Endothelial cell of umbilical vein (primary cell): ENCODE measurements at regions not wholly inside any gene's neighbourhood (a gene's known extent, or its start where the extent isn't known, plus 50 kb on each side); places are given as distances from the start of the nearest gene placed in this dataset.

Experiments
- BruUV-seq: library from RNA; stranded (reverse); fragments of 400-500 nt; replicated peaks from 2 replicates; lab custom pipeline; 2021; lab: Mats Ljungman, UMichigan
- CTCF ChIA-PET: fragments of 300-600, 350-600 bp; sonication (Branson Sonifier 250); formaldehyde crosslinking; loops from one replicate; lab custom pipeline; 2021; ENCODE audit warnings: antibody characterized with exemption, inconsistent platforms; lab: Charles Lee
- POLR2A ChIA-PET: fragments of 300-600, 350-600 bp; sonication (Branson Sonifier 250); formaldehyde crosslinking; loops from one replicate; lab custom pipeline; 2021; ENCODE audit warnings: antibody characterized with exemption, inconsistent platforms; lab: Charles Lee
- DNase-seq: peaks from one replicate; pipeline ENCODE4 v3.0.0-alpha.2; 2011; ENCODE audit warnings: low read depth, low spot score
- FAIRE-seq: peaks from 2 replicates; lab custom pipeline; 2011; peaks lifted over from hg19 to GRCh38; lab: Jason Lieb, UNC
- H2AFZ ChIP-seq: 2 replicates; pipeline ENCODE4 v1.6.0; 2012; ENCODE audit warnings: low read depth, low read length, control low read depth, inconsistent platforms
- H3K27ac ChIP-seq: 2 replicates; pipeline ENCODE4 v1.5.1; 2011; ENCODE audit warnings: low read depth, mild to moderate bottlenecking, control low read depth, low read length, moderate library complexity; ENCODE audit not compliant: insufficient read depth
- H3K27me3 ChIP-seq, 2 experiments: 2 replicates each; pipeline versions ENCODE4 v1.6.0 to v1.6.1; 2011; ENCODE audit warnings: low read length in 2 of 2, mixed read lengths in 1 of 2; ENCODE audit not compliant: control insufficient read depth in 2 of 2, insufficient read depth in 2 of 2
- H3K36me3 ChIP-seq, 2 experiments: 2 replicates in 1 of 2; 3 replicates in 1 of 2; pipeline ENCODE4 v1.5.1; 2011; ENCODE audit warnings: low read length in 2 of 2, mild to moderate bottlenecking in 1 of 2, moderate library complexity in 1 of 2; ENCODE audit not compliant: control insufficient read depth in 2 of 2, insufficient read depth in 2 of 2; ENCODE audit errors: extremely low read depth in 1 of 2
- H3K4me1 ChIP-seq: 3 replicates; pipeline ENCODE4 v1.5.1; 2011; ENCODE audit warnings: mild to moderate bottlenecking, low read length; ENCODE audit not compliant: control insufficient read depth, insufficient read depth; ENCODE audit errors: extremely low read depth
- H3K4me2 ChIP-seq: 2 replicates; pipeline ENCODE4 v1.6.1; 2011; ENCODE audit warnings: low read length, control low read depth, mixed read lengths; ENCODE audit not compliant: insufficient read depth
- H3K4me3 ChIP-seq, 3 experiments: fragments of 200-600 bp in 1 of 3; sonication (generic), shearing (Covaris generic) in 1 of 3; replicated peaks in 1 of 3; 2 replicates each; pipeline ENCODE4 v1.5.1; 2011 to 2016; ENCODE audit warnings: control low read depth in 3 of 3, low read length in 3 of 3, mild to moderate bottlenecking in 2 of 3, inconsistent platforms in 1 of 3, low read depth in 1 of 3, moderate library complexity in 1 of 3; ENCODE audit not compliant: insufficient read depth in 1 of 3
- H3K79me2 ChIP-seq: 2 replicates; pipeline ENCODE4 v1.6.0; 2012; ENCODE audit warnings: low read length, inconsistent platforms; ENCODE audit not compliant: control insufficient read depth, insufficient read depth
- H3K9ac ChIP-seq: replicated peaks from 2 replicates; pipeline ENCODE3; 2011; ENCODE audit warnings: low read length, control low read depth; ENCODE audit not compliant: insufficient read depth; ENCODE audit errors: extremely low read depth
- H3K9me1 ChIP-seq: replicated peaks from 3 replicates; pipeline ENCODE4 v1.6.0; 2011; ENCODE audit warnings: mild to moderate bottlenecking, low read length; ENCODE audit not compliant: control insufficient read depth, insufficient read depth; ENCODE audit errors: extremely low read depth
- H3K9me3 ChIP-seq: replicated peaks from 2 replicates; pipeline ENCODE4 v1.5.1; 2012; ENCODE audit warnings: low read length, inconsistent platforms; ENCODE audit not compliant: control insufficient read depth, insufficient read depth
- H4K20me1 ChIP-seq: replicated peaks from 2 replicates; pipeline ENCODE3; 2011; ENCODE audit warnings: mild to moderate bottlenecking, low read length; ENCODE audit not compliant: control insufficient read depth, insufficient read depth; ENCODE audit errors: extremely low read depth
- EZH2 ChIP-seq: IDR thresholded peaks from 2 replicates; pipeline ENCODE4 v1.6.1; 2012; ENCODE audit warnings: borderline replicate concordance, low read depth, mild to moderate bottlenecking, moderate library complexity, low read length, inconsistent platforms; ENCODE audit not compliant: severe bottlenecking
- FOS ChIP-seq: IDR thresholded peaks from 2 replicates; pipeline ENCODE4 v1.6.1; 2011; ENCODE audit warnings: mild to moderate bottlenecking, low read length, moderate library complexity, borderline replicate concordance; ENCODE audit not compliant: insufficient read depth
- GATA2 ChIP-seq: IDR thresholded peaks from 2 replicates; pipeline ENCODE4 v1.7.0; 2011; ENCODE audit warnings: low read depth, mild to moderate bottlenecking, moderate library complexity, mixed read lengths, low read length; ENCODE audit not compliant: insufficient read length, insufficient read depth
- JUN ChIP-seq: IDR thresholded peaks from 2 replicates; pipeline ENCODE4 v1.6.1; 2011; ENCODE audit warnings: borderline replicate concordance, low read depth; ENCODE audit not compliant: insufficient read length, insufficient read depth
- MYC ChIP-seq: IDR thresholded peaks from one replicate; pipeline ENCODE4 v1.6.1; 2011; ENCODE audit warnings: mild to moderate bottlenecking, low read depth, low read length
- POLR2A ChIP-seq: IDR thresholded peaks from 2 replicates; pipeline ENCODE4 v1.6.1; 2012; ENCODE audit warnings: low read depth, mild to moderate bottlenecking, control low read depth, low read length
- POLR2AphosphoS5 ChIP-seq: IDR thresholded peaks from 2 replicates; pipeline ENCODE4 v1.6.1; 2012; ENCODE audit warnings: low read depth, mild to moderate bottlenecking, control low read depth, low read length, moderate library complexity; ENCODE audit not compliant: insufficient read depth
- dilution Hi-C: fragments of 300-500 bp; cut with MboI; formaldehyde crosslinking; loops from one replicate; pipeline ENCODE4 v1.15.0; 2019; ENCODE audit warnings: low sequenced_read_pairs; ENCODE audit not compliant: extremely low pct_ligation_motif_present
- intact Hi-C: fragments of 100-400 bp; cut with micrococcal nuclease; formaldehyde crosslinking; loops from one replicate; pipeline ENCODE4 v1.10.0; 2022
- TF ChIP-seq, protein P1 (sequence below), 2 donors: IDR thresholded peaks; 1 replicate in 1 of 2; 2 replicates in 1 of 2; pipeline ENCODE4 v1.5.1; 2011; ENCODE audit warnings: low read length in 2 of 2, mild to moderate bottlenecking in 2 of 2, moderate library complexity in 2 of 2, control low read depth in 1 of 2, inconsistent platforms in 1 of 2, low read depth in 1 of 2; ENCODE audit not compliant: insufficient read depth in 1 of 2; ENCODE audit errors: extremely low read depth in 1 of 2
- TF ChIP-seq, protein P2 (sequence below): IDR thresholded peaks from 2 replicates; pipeline ENCODE4 v1.6.1; 2011; ENCODE audit not compliant: insufficient read depth, insufficient read length

GRCh38 chr2:145797692-145798091 lies 1277.8 kb upstream of the ZEB2 start:
- dilution Hi-C loops, result no loop called here
- H3K4me1 ChIP-seq, result peaks cover 15% of the 10 kb centered on the region
- H3K36me3 ChIP-seq, result no peaks in the 10 kb centered on the region
- no peak overlapping the region for H3K4me3 ChIP-seq
- H3K9me1 ChIP-seq, result no peaks in the 10 kb centered on the region
- peak; percentile 95 for TF ChIP-seq GATA2
- peak; percentile 93 for TF ChIP-seq FOS
- peak; percentile 45 for TF ChIP-seq POLR2AphosphoS5
- no peak for TF ChIP-seq MYC
- peak; percentile 64 for TF ChIP-seq JUN
- TF ChIP-seq POLR2A, result no peak
- intact Hi-C loops, result no loop called here
- no peaks in the 10 kb centered on the region for H3K9me3 ChIP-seq
- no TSS peak for BruUV-seq
- H2AFZ ChIP-seq, result no peak overlapping the region
- FAIRE-seq (peak; percentile 93), DNase-seq (peak; percentile 49)
- ChIA-PET POLR2A (no interaction called here), CTCF (no interaction called here)
- H3K9ac ChIP-seq, result no peak overlapping the region
- no peak overlapping the region for H3K27ac ChIP-seq
- no peaks in the 10 kb centered on the region for H3K27me3 ChIP-seq
- H3K79me2 ChIP-seq, result no peaks in the 10 kb centered on the region
- H4K20me1 ChIP-seq, result no peaks in the 10 kb centered on the region
- peak overlapping the region; percentile 42 for H3K4me2 ChIP-seq

- Histone ChIP-seq H3K27ac (no peak overlapping the region), H2AFZ (no peak overlapping the region), H3K4me2 (no peak overlapping the region), H3K36me3 (no peaks in the 10 kb centered on the region), H4K20me1 (no peaks in the 10 kb centered on the region), H3K79me2 (no peaks in the 10 kb centered on the region), H3K9me3 (no peaks in the 10 kb centered on the region), H3K4me1 (peaks cover 6% of the 10 kb centered on the region), H3K27me3 (no peaks in the 10 kb centered on the region), H3K9me1 (no peaks in the 10 kb centered on the region), H3K9ac (no peak overlapping the region), H3K4me3 (no peak overlapping the region)
- ChIA-PET POLR2A (no interaction called here), CTCF (interaction anchor here (1.9 kb wide), 1 partner anchor 11 kb away, joined by 5 read pairs; no protein-coding TSS in a partner anchor)
- FAIRE-seq (no peak), DNase-seq (no peak)
- dilution Hi-C loops, result no loop called here
- intact Hi-C loops, result no loop called here
- TF ChIP-seq GATA2 (no peak), JUN (no peak), POLR2A (no peak), MYC (no peak), FOS (no peak), EZH2 (no peak), POLR2AphosphoS5 (no peak)
- TF ChIP-seq, protein P1, sequence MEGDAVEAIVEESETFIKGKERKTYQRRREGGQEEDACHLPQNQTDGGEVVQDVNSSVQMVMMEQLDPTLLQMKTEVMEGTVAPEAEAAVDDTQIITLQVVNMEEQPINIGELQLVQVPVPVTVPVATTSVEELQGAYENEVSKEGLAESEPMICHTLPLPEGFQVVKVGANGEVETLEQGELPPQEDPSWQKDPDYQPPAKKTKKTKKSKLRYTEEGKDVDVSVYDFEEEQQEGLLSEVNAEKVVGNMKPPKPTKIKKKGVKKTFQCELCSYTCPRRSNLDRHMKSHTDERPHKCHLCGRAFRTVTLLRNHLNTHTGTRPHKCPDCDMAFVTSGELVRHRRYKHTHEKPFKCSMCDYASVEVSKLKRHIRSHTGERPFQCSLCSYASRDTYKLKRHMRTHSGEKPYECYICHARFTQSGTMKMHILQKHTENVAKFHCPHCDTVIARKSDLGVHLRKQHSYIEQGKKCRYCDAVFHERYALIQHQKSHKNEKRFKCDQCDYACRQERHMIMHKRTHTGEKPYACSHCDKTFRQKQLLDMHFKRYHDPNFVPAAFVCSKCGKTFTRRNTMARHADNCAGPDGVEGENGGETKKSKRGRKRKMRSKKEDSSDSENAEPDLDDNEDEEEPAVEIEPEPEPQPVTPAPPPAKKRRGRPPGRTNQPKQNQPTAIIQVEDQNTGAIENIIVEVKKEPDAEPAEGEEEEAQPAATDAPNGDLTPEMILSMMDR (IDR thresholded peaks at IDR 0.05; ENCODE audit: extremely low read depth in 1 of 2, insufficient read depth in 1 of 2, low read depth in 1 of 2, low read length in 2 of 2), result no peak
- TF ChIP-seq, protein P2, sequence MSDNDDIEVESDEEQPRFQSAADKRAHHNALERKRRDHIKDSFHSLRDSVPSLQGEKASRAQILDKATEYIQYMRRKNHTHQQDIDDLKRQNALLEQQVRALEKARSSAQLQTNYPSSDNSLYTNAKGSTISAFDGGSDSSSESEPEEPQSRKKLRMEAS, result no peak
- BruUV-seq, result no TSS peak
These were observed 1272.8 kb upstream of the ZEB2 start for GRCh38 chr2:145792745-145793144.
